IMR-90 (cell line): ENCODE measurements at regions not wholly inside any gene's neighbourhood (a gene's known extent, or its start where the extent isn't known, plus 50 kb on each side); places are given as distances from the start of the nearest gene placed in this dataset.
"Not testable (repeated sequence)": the region's sequence is repeated elsewhere in the genome, so short reads cannot be mapped to it uniquely, and the experiment has no call there.

Source experiments
- ATAC-seq: fragments of 200-7000 bp; cut with Tn5 transposase; 2 replicates; pipeline ENCODE4 v1.9.1; 2020; ENCODE audit warnings: low read depth, mild to moderate bottlenecking, moderate library complexity
- BruUV-seq: library from RNA; stranded (reverse); fragments of 400-500 nt; replicated peaks from 2 replicates; lab custom pipeline; 2021; lab: Mats Ljungman, UMichigan
- CTCF ChIA-PET: fragments of 300-600 bp; formaldehyde crosslinking; extraction: SDS; loops from one replicate; lab custom pipeline; 2021; ENCODE audit warnings: antibody characterized with exemption; lab: Yijun Ruan, JAX
- POLR2A ChIA-PET: fragments of 300-600 bp; sonication (Branson Sonifier 250); formaldehyde crosslinking; loops from one replicate; lab custom pipeline; 2022; ENCODE audit warnings: antibody characterized with exemption; ENCODE audit not compliant: unreplicated experiment; lab: Charles Lee
- DNase-seq: peaks from one replicate; pipeline ENCODE4 v3.0.0; 2013
- H2AFZ ChIP-seq: replicated peaks from 2 replicates; pipeline ENCODE3; 2013; ENCODE audit warnings: low read length, mild to moderate bottlenecking; ENCODE audit not compliant: poor library complexity
- H2AK5ac ChIP-seq: 2 replicates; pipeline ENCODE4 v1.6.1; 2013; ENCODE audit warnings: low read depth, low read length, inconsistent platforms
- H2AK9ac ChIP-seq: replicated peaks from 2 replicates; pipeline ENCODE3; 2013; ENCODE audit warnings: mild to moderate bottlenecking, low read depth, low read length, moderate library complexity; ENCODE audit not compliant: poor library complexity
- H2BK120ac ChIP-seq: 2 replicates; pipeline ENCODE4 v1.6.1; 2013; ENCODE audit warnings: low read depth, low read length, inconsistent platforms
- H2BK15ac ChIP-seq: 3 replicates; pipeline ENCODE4 v1.6.1; 2013; ENCODE audit warnings: low read depth, low read length, inconsistent platforms
- H2BK20ac ChIP-seq: 2 replicates; pipeline ENCODE4 v1.6.1; 2013; ENCODE audit warnings: low read depth, mild to moderate bottlenecking, inconsistent platforms, low read length, moderate library complexity
- H2BK5ac ChIP-seq: 2 replicates; pipeline ENCODE4 v1.6.1; 2013; ENCODE audit warnings: mild to moderate bottlenecking, low read depth, low read length, inconsistent platforms; ENCODE audit not compliant: poor library complexity, severe bottlenecking
- H3K14ac ChIP-seq: replicated peaks from 2 replicates; pipeline ENCODE4 v1.6.1; 2013; ENCODE audit warnings: low read depth, low read length, inconsistent platforms
- H3K18ac ChIP-seq: 2 replicates; pipeline ENCODE4 v1.6.1; 2013; ENCODE audit warnings: low read depth, low read length, control low read depth
- H3K23ac ChIP-seq: 2 replicates; pipeline ENCODE4 v1.6.1; 2013; ENCODE audit warnings: low read depth, low read length, inconsistent platforms
- H3K27ac ChIP-seq: 2 replicates; pipeline ENCODE4 v1.5.1; 2013; ENCODE audit warnings: mild to moderate bottlenecking, control low read depth, low read length; ENCODE audit not compliant: insufficient read depth
- H3K27me3 ChIP-seq: 2 replicates; pipeline ENCODE4 v1.6.1; 2013; ENCODE audit warnings: low read length; ENCODE audit not compliant: control insufficient read depth, insufficient read depth
- H3K36me3 ChIP-seq: 2 replicates; pipeline ENCODE4 v1.6.1; 2013; ENCODE audit warnings: low read length, mixed read lengths; ENCODE audit not compliant: control insufficient read depth, insufficient read depth
- H3K4ac ChIP-seq: 2 replicates; pipeline ENCODE4 v1.6.1; 2013; ENCODE audit warnings: low read depth, low read length, inconsistent platforms
- H3K4me1 ChIP-seq: 2 replicates; pipeline ENCODE4 v1.6.1; 2013; ENCODE audit warnings: low read length, mixed read lengths; ENCODE audit not compliant: control insufficient read depth, insufficient read depth
- H3K4me2 ChIP-seq: 2 replicates; pipeline ENCODE4 v1.6.1; 2013; ENCODE audit warnings: low read depth, mild to moderate bottlenecking, control low read depth, low read length, moderate library complexity
- H3K4me3 ChIP-seq: 2 replicates; pipeline ENCODE4 v1.5.1; 2013; ENCODE audit warnings: low read depth, mild to moderate bottlenecking, control low read depth, low read length, moderate library complexity; ENCODE audit not compliant: insufficient read depth
- H3K56ac ChIP-seq: 2 replicates; pipeline ENCODE4 v1.6.1; 2013; ENCODE audit warnings: low read length, inconsistent platforms; ENCODE audit not compliant: insufficient read depth; ENCODE audit errors: extremely low read depth
- H3K79me1 ChIP-seq, 2 experiments: 2 replicates each; pipeline ENCODE4 v1.6.1; 2013; ENCODE audit warnings: low read length in 2 of 2, inconsistent platforms in 1 of 2, low read depth in 1 of 2
- H3K9ac ChIP-seq: 2 replicates; pipeline ENCODE4 v1.6.1; 2013; ENCODE audit warnings: low read depth, low read length, control low read depth
- H3K9me1 ChIP-seq: 2 replicates; pipeline ENCODE4 v1.6.1; 2013; ENCODE audit warnings: low read length, inconsistent platforms; ENCODE audit not compliant: insufficient read depth
- H3K9me3 ChIP-seq: 2 replicates; pipeline ENCODE4 v1.6.1; 2013; ENCODE audit warnings: low read length; ENCODE audit not compliant: control insufficient read depth, insufficient read depth
- H4K20me1 ChIP-seq: 2 replicates; pipeline ENCODE4 v1.6.1; 2013; ENCODE audit warnings: low read length, inconsistent platforms; ENCODE audit not compliant: insufficient read depth
- H4K5ac ChIP-seq: 2 replicates; pipeline ENCODE4 v1.6.1; 2013; ENCODE audit warnings: mild to moderate bottlenecking, low read depth, low read length, control low read depth
- H4K8ac ChIP-seq, 2 experiments: 2 replicates each; pipeline ENCODE4 v1.6.1; 2013; ENCODE audit warnings: low read depth in 2 of 2, low read length in 2 of 2, control low read depth in 1 of 2, inconsistent platforms in 1 of 2
- H4K91ac ChIP-seq: 2 replicates; pipeline ENCODE4 v1.6.1; 2013; ENCODE audit warnings: low read depth, low read length, inconsistent platforms; ENCODE audit not compliant: insufficient read depth
- CEBPB ChIP-seq: IDR thresholded peaks from 2 replicates; pipeline ENCODE4 v1.6.1; 2012; ENCODE audit warnings: low read depth, low read length, improper control_type of control experiment
- MAFK ChIP-seq: IDR thresholded peaks from 2 replicates; pipeline ENCODE4 v1.6.1; 2012; ENCODE audit warnings: low read depth, low read length, improper control_type of control experiment
- POLR2A ChIP-seq: IDR thresholded peaks from 2 replicates; pipeline ENCODE4 v1.6.1; 2012; ENCODE audit warnings: mild to moderate bottlenecking, low read depth, low read length
- RCOR1 ChIP-seq: IDR thresholded peaks from 2 replicates; pipeline ENCODE4 v1.6.1; 2012; ENCODE audit warnings: mild to moderate bottlenecking, low read length, improper control_type of control experiment; ENCODE audit not compliant: insufficient replicate concordance
- WGBS, 2 experiments: methylation state at CpG; one replicate each; pipeline versions ENCODE4 v1.1.5 to v1.1.7; 2013; ENCODE audit warnings: missing lambda C conversion rate in 2 of 2; ENCODE audit not compliant: insufficient read length in 1 of 2; ENCODE audit errors: extremely low coverage in 2 of 2; 5-methylcytosine and 5-hydroxymethylcytosine counted together
- dilution Hi-C: fragments of 300-500 bp; cut with HindIII; formaldehyde crosslinking; loops from one replicate; pipeline ENCODE4 v1.14.3; 2018; ENCODE audit warnings: low sequenced_read_pairs; ENCODE audit not compliant: unreplicated experiment
- in situ Hi-C: fragments of 300-500 bp; cut with MboI; formaldehyde crosslinking; loops from 3 replicates; pipeline ENCODE4 v1.14.3; 2019; ENCODE audit warnings: low sequenced_read_pairs, inconsistent platforms, mixed read lengths
- intact Hi-C: fragments of 100-400 bp; cut with micrococcal nuclease; formaldehyde crosslinking; loops from 2 replicates; pipeline ENCODE4 v1.10.0; 2022

GRCh38 chr5:12586406-12586805, 682.2 kb upstream of the CTNND2 start:
- no peaks in the 10 kb centered on the region for H3K79me1 ChIP-seq
- no peaks in the 10 kb centered on the region for H4K20me1 ChIP-seq
- no peak overlapping the region for H4K5ac ChIP-seq
- no peak overlapping the region for H3K14ac ChIP-seq
- no peak overlapping the region for H2BK5ac ChIP-seq
- no peak overlapping the region for H3K27ac ChIP-seq
- no peaks in the 10 kb centered on the region for H3K4me1 ChIP-seq
- BruUV-seq: no TSS peak
- ATAC-seq (no peak), DNase-seq (no peak)
- no peak overlapping the region for H2AK9ac ChIP-seq
- H3K9ac ChIP-seq: no peak overlapping the region
- in situ Hi-C loops: no loop called here
- dilution Hi-C loops: no loop called here
- no peak overlapping the region for H2BK15ac ChIP-seq
- CTCF ChIA-PET: no interaction called here
- TF ChIP-seq RCOR1: no peak
- TF ChIP-seq MAFK: peak; percentile 30; the same call in 1 of the 2 replicates
- TF ChIP-seq CEBPB: no peak
- no peak for TF ChIP-seq POLR2A
- H3K9me1 ChIP-seq: no peaks in the 10 kb centered on the region
- H3K56ac ChIP-seq: no peak overlapping the region
- no peak overlapping the region for H3K18ac ChIP-seq
- peaks cover 7% of the 10 kb centered on the region for H3K9me3 ChIP-seq
- intact Hi-C loops: no loop called here
- H2BK20ac ChIP-seq: no peak overlapping the region
- no peak overlapping the region for H2AK5ac ChIP-seq
- no peaks in the 10 kb centered on the region for H3K27me3 ChIP-seq
- no peak overlapping the region for H3K23ac ChIP-seq
- no peak overlapping the region for H4K8ac ChIP-seq
- no peak overlapping the region for H3K4ac ChIP-seq
- POLR2A ChIA-PET: no interaction called here
- no peaks in the 10 kb centered on the region for H3K36me3 ChIP-seq
- no peak overlapping the region for H2BK120ac ChIP-seq
- H3K4me3 ChIP-seq: no peak overlapping the region
- H4K91ac ChIP-seq: no peak overlapping the region
- H3K4me2 ChIP-seq: no peak overlapping the region
- H2AFZ ChIP-seq: no peak overlapping the region

- H4K20me1 ChIP-seq, H2BK15ac ChIP-seq, H4K91ac ChIP-seq, H3K4ac ChIP-seq, intact Hi-C loops, H2AK9ac ChIP-seq, BruUV-seq, H2BK5ac ChIP-seq, H3K18ac ChIP-seq, H3K9me1 ChIP-seq, CTCF ChIA-PET, POLR2A ChIA-PET, H3K4me1 ChIP-seq, H3K27ac ChIP-seq, H3K14ac ChIP-seq, H3K36me3 ChIP-seq, H3K56ac ChIP-seq, in situ Hi-C loops, H2BK20ac ChIP-seq, H2AK5ac ChIP-seq, H3K9ac ChIP-seq, ATAC-seq, H3K79me1 ChIP-seq, H3K4me3 ChIP-seq, H3K9me3 ChIP-seq, H4K5ac ChIP-seq, DNase-seq, H3K4me2 ChIP-seq, H3K23ac ChIP-seq, H2AFZ ChIP-seq, H3K27me3 ChIP-seq, dilution Hi-C loops, H4K8ac ChIP-seq, H2BK120ac ChIP-seq: not testable (repeated sequence)
- 38% methylated on average over 4 of the region's 13 CpGs; no CpG with 5 or more reads in 1 of the 2 experiments for WGBS, 2 experiments
These were observed 674.6 kb upstream of the CTNND2 start for GRCh38 chr5:12578803-12579202.
